HUDEP-2 (cell line): ENCODE measurements at regions not wholly inside any gene's neighbourhood (a gene's known extent, or its start where the extent isn't known, plus 50 kb on each side); places are given as distances from the start of the nearest gene placed in this dataset.

Experiments used
- DNase-seq, 76 experiments: peaks; one replicate each; lab custom pipeline; 2025; ENCODE audit not compliant: unreplicated experiment in 76 of 76; lab: John Stamatoyannopoulos, UW

GRCh38 chr5:98461485-98461884, 312.0 kb upstream of the RGMB start:
- DNase-seq = no peak

GRCh38 chr5:98463222-98463621, 310.2 kb upstream of the RGMB start:
- no peak for DNase-seq

GRCh38 chr5:98463676-98464075, 309.8 kb upstream of the RGMB start:
- no peak for DNase-seq

DNA sequence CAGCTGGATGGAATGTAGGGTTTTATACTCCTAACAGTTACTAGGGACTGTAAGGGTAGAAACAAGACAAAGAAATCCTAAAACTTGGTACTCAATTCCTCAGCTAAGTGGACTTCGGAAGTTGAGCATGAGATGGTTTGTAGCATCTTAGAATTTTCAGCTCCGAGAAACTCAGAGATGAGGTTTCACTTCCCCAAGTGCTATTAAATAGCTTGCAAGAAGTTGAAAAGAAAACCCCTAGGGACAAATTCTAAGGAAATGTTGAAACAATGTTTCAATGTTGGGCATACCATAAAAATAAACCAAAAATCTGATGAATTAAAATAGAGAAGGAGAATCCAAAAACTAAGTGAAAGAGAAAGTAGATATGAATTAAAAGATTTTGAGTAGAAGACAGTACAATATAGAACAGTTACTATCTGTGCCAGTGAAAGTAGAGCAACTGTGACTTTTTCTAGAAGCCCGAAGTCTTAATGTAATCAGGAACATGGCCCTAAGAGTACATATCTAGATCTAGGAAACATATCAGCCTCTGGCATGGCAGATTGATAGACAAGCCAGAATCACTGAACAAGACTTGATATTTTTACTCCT, 308.6 kb upstream of the RGMB start:
- DNase-seq = no peak

DNA sequence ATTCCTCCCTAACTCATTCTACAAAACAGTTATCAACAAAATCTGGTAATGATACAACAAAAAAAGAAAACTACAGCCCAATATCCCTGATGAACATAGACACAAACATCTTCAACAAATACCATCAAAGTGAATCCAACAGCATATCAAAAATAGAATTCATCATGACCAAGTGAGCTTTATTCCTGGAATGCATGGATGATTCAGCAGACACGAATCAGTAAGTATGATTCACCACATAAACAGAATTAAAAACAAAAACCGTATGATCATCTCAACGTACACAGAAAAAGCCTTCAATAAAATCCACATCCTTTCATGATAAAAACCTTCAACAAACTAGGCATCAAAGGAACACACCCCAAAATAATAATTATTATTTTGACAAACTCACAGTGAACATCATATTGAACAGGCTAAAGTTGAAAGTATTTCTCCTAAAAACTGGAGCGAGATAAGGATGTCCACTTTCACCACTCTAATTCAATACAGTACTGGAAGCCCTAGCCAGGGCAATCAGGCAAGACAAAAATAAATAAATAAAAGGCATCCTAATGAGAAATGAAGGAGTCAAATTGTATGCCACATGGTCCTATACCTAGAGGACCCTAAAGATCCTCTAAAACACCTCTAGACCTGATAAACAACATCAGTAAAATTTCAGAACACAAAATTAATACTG, 305.1 kb upstream of the RGMB start:
- no peak for DNase-seq

DNA sequence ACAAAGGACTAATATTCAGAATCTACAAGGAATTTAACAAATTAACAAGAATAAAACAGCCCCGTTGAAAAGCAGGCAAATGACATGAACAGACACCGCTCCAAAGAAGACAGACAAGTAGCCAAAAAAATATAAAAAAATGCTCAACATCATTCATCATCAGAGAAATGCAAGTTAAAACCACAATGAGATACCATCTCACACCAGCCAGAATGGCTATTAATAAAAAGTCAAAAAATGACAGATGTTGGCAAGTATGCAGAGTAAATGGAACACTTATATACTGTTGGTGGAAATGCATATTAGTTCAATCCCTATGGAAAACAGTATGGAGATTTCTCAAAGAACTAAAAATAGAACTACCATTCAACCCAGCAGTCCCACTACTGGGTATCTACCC, 302.7 kb upstream of the RGMB start:
- DNase-seq = no peak

DNA sequence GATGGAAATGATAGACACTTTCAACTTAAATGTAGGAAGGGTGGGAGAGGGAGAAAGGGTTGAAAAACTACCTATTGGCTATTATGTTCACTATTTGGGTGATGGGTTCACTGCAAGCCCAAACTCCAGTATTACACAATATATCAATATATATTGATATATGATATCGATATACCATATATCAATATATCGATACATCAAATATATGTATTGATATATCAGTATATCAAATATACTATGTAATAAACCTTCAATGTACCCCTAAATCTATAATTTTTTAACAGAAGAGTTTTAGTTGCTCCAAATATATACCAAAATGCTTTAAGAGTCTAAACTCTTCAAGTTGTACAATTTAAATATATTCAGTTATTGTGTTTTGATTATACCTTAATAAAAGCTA, 302.0 kb upstream of the RGMB start:
- no peak for DNase-seq

GRCh38 chr5:98474216-98474615, 299.2 kb upstream of the RGMB start:
- DNase-seq = no peak

GRCh38 chr5:98474782-98475181, 298.7 kb upstream of the RGMB start:
- DNase-seq = no peak

DNA sequence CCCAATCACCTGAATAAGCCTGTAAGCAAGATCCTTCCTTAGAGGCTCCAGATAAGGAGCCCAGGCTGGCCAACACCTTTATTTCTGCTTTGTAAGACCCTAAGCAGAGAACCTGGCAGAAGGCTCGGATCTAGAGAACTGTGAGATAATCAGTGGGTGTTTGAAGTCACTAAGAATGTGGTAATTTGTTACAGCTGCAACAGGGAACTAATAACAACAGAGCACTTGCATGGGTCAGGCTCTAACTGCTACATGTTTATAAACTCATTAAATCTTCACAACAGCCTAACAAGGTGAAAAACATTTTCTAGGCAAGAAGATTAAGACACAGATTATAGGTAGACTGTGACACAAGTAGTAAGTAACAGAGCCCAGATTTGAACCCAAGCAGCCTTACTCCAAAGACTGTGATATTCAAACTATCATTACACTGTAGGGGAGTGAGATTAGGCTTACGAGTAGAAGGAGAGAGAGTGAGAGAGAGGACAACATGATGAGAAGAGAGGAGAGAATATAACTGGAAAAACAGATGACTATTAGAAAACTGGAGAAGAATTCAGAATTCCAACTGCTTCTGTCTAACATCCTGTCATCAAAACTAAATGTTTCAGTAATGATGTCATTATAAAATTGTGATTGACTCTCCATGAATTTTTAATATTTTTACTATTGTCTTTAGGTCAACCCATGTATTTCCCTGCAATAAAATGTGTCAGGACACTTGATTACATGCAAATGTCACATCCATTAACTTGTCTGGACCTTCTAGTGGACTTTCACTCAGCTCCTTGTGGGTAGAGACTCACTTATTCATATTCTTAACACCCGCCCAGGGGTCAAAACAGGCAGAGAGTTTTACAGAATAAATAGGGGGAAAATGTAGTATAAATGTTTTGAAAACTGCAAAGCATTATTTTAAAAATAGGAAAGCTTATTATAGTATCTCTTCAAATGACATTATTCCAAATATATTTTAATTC, 290.9 kb upstream of the RGMB start:
- no peak for DNase-seq

DNA sequence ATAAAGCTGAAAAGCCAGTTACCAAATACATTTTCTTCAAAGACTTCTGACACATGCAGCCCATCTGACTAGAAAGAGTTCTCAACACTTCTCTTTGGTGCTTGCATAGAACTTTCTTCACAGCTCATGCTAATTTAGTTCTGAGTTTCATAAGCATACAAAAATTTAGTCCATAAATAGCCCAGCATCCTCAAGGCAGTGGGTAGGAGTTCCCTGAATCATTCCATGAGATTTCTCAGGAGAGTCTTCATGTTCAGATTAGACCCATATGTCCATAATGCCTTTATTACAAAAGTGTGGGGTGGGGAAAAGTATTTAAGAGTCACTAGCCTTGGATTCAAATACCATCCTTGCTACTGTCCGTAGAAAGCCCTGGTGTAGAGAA, 290.2 kb upstream of the RGMB start:
- DNase-seq = no peak

GRCh38 chr5:98489021-98489420, 284.4 kb upstream of the RGMB start:
- DNase-seq = no peak

DNA sequence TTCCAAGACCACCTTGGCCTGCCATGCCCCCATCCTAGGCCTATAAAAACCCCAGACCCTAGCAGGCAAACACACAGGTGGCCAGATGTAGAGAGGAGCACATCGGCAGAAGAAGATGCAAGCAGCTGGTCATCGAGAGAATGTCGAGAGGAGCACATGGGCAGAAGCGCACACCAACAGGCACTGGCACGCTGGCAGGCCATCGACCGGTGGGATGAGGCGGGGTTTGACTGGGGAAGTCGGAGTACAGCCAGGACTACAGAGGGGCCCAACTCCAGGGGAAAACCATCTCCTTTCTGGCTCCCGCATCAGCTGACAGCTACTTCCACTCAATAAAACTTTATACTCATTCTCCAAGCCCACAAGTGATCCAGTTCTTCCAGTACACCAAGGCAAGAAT, 283.1 kb upstream of the RGMB start:
- no peak for DNase-seq

DNA sequence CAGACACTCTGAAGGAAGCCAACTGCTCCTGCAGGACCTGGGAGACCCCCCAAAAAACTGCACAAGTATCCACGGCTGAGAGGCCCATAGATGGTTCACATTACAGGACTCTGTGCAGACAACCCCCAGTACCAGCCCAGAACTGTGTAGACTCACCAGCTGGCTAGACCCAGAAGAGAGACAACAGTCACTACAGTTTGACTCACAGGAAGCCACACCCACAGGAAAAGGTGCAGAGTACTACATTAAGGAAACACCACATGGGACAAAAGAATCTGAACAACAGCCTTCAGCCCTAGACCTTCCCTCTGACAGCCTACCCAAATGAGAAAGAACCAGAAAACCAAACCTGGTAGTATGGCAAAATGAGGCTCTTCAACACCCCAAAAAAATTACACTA, 281.2 kb upstream of the RGMB start:
- DNase-seq = no peak

GRCh38 chr5:98497418-98497817, 276.0 kb upstream of the RGMB start:
- no peak for DNase-seq

- DNase-seq = no peak
Observed at GRCh38 chr5:98498028-98498427, 275.4 kb upstream of the RGMB start.

DNA sequence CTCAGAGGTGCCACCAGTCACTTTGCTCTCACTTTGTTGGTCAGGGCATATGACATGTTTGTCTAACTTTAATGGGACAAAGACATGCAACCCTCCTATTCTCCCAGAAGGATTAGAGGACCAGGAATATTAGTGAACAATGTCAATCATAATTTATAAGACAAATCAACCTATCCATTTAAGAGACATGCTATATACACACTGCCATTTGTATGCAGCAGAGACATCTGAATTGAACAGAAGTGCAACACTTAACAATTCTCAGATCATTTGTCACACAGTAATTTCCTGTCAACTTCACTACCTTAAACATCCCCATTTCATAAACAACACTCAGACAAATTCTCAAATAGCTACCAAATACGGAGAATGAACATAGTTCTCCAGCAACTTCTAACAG, 273.6 kb upstream of the RGMB start:
- DNase-seq = no peak

GRCh38 chr5:98500811-98501210, 272.7 kb upstream of the RGMB start:
- DNase-seq = no peak

- DNase-seq = no peak
Observed at GRCh38 chr5:98503616-98504015, 269.8 kb upstream of the RGMB start.

DNA sequence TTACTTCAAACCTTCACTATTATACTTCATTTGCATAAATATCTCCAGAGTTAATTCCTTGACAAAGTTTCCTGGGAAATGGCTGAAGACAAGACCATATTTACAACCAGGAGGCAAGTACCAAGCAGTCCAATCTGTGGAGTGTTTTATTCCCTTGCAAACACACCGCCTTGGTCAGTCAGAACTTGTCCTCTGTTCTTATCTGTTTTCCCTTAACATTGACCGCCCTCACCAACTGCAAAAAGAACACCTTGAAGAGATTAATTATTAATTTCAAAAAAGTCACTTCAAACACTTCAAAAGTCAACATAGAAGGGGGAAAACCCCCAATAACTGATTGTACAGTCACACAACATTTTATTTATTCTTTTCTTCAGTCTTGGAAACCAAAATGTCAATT, 269.0 kb upstream of the RGMB start:
- no peak for DNase-seq

DNA sequence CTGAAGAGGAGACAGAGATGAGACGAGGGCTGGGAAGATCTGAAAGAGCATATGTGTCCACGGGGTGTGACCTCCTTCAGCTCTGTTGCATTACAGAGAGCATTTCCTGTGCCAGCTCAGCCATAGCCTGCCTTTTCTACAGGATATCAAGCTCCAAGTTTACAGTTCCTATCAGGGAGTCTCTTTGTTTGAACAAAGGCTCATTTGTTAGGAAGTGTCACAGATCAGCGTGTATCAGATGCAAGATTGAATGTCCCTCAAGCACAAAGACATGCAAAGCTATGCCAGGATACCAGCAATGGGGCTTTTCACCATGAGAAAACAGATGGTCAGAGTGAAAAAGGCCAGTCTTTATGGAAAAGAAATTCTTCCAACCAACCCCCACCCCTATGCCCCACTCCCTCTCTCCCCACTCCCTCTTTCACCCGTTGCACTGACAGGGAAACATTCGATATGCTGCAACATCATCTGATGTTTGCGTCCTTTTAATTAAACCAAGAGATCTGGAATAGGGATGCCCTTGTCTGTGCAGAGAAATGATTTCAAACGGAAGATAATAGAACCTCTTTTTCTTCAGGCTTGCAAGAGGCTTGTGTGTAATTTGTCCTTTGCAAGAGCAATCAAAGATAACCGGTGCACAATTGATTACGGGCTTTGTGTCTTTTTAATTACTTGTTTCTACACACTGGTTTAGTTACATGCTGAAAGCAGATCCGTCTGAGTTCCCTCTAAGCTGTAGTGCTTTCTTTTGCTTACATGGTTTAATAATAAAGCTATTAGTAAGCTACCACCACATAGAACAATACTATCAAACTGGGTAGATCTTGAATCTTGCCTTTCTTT, 263.1 kb upstream of the RGMB start:
- no peak for DNase-seq
